ENCODE measurements at regions not wholly inside any gene's neighbourhood (a gene's known extent, or its start where the extent isn't known, plus 50 kb on each side); places are given as distances from the start of the nearest gene placed in this dataset.

DNA sequence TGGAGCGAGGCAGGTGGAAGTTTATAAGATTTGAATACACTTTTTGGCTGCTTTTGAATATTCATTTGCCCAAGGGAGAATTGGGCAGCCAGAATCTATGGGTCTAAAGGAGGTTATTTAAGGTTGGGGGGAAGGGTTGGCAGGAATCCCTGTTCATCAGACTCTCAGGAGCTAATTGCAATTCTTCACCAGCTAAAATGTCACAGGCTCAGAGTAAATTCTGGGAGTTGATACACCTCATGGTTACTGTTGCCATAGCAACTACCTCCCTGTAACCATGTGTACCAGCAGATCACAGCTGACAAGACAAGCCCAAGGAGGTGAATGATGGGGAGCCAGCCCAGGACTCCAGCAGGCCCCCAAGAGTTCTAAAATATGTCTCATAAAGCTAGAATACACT is 75.5 kb downstream of the CAMK2N1 start:
- no peak for DNase-seq (ENCODE audit: low read depth, low spot score)
- BruUV-seq (replicated peaks): no TSS peak
- in situ Hi-C loops (cut with HindIII; ENCODE audit: low pct_unique_long_range_greater_than_20kb, low sequenced_read_pairs) (no loop called here), intact Hi-C loops (cut with micrococcal nuclease; ENCODE audit: unreplicated experiment) (no loop called here)
- ATAC-seq: no peak
- Histone ChIP-seq H3K9me3 (ENCODE audit: control insufficient read depth, insufficient read depth, low read depth, low read length) (no peaks in the 10 kb centered on the region), H3K27me3 (ENCODE audit: control insufficient read depth, insufficient read depth, low read length) (no peaks in the 10 kb centered on the region), H3K4me3 (ENCODE audit: low read depth in 2 of 2, low read length in 2 of 2) (no peak overlapping the region), H3K4me1 (ENCODE audit: control insufficient read depth, insufficient read depth, low read length) (no peaks in the 10 kb centered on the region), H3K27ac (ENCODE audit: low read length) (no peak overlapping the region), H3K36me3 (ENCODE audit: control insufficient read depth, insufficient read depth, low read length) (no peaks in the 10 kb centered on the region)
- TF ChIP-seq SIN3A (IDR thresholded peaks at IDR 0.05; ENCODE audit: borderline replicate concordance, insufficient read depth, low read depth, low read length): no peak
- TF ChIP-seq, protein P1, sequence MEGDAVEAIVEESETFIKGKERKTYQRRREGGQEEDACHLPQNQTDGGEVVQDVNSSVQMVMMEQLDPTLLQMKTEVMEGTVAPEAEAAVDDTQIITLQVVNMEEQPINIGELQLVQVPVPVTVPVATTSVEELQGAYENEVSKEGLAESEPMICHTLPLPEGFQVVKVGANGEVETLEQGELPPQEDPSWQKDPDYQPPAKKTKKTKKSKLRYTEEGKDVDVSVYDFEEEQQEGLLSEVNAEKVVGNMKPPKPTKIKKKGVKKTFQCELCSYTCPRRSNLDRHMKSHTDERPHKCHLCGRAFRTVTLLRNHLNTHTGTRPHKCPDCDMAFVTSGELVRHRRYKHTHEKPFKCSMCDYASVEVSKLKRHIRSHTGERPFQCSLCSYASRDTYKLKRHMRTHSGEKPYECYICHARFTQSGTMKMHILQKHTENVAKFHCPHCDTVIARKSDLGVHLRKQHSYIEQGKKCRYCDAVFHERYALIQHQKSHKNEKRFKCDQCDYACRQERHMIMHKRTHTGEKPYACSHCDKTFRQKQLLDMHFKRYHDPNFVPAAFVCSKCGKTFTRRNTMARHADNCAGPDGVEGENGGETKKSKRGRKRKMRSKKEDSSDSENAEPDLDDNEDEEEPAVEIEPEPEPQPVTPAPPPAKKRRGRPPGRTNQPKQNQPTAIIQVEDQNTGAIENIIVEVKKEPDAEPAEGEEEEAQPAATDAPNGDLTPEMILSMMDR (IDR thresholded peaks at IDR 0.05): no peak
- TF ChIP-seq POLR2AphosphoS5 (IDR thresholded peaks at IDR 0.05; ENCODE audit: low read depth, low read length): no peak
- TF ChIP-seq TCF7L2 (IDR thresholded peaks at IDR 0.05; ENCODE audit: low read depth, low read length): no peak
- TF ChIP-seq, protein P2, sequence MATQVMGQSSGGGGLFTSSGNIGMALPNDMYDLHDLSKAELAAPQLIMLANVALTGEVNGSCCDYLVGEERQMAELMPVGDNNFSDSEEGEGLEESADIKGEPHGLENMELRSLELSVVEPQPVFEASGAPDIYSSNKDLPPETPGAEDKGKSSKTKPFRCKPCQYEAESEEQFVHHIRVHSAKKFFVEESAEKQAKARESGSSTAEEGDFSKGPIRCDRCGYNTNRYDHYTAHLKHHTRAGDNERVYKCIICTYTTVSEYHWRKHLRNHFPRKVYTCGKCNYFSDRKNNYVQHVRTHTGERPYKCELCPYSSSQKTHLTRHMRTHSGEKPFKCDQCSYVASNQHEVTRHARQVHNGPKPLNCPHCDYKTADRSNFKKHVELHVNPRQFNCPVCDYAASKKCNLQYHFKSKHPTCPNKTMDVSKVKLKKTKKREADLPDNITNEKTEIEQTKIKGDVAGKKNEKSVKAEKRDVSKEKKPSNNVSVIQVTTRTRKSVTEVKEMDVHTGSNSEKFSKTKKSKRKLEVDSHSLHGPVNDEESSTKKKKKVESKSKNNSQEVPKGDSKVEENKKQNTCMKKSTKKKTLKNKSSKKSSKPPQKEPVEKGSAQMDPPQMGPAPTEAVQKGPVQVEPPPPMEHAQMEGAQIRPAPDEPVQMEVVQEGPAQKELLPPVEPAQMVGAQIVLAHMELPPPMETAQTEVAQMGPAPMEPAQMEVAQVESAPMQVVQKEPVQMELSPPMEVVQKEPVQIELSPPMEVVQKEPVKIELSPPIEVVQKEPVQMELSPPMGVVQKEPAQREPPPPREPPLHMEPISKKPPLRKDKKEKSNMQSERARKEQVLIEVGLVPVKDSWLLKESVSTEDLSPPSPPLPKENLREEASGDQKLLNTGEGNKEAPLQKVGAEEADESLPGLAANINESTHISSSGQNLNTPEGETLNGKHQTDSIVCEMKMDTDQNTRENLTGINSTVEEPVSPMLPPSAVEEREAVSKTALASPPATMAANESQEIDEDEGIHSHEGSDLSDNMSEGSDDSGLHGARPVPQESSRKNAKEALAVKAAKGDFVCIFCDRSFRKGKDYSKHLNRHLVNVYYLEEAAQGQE (IDR thresholded peaks at IDR 0.05; ENCODE audit: insufficient read depth in 1 of 2, low read depth in 2 of 2, low read length in 1 of 2): no peak
- ChIA-PET CTCF (no interaction called here), POLR2A (no interaction called here)

DNA sequence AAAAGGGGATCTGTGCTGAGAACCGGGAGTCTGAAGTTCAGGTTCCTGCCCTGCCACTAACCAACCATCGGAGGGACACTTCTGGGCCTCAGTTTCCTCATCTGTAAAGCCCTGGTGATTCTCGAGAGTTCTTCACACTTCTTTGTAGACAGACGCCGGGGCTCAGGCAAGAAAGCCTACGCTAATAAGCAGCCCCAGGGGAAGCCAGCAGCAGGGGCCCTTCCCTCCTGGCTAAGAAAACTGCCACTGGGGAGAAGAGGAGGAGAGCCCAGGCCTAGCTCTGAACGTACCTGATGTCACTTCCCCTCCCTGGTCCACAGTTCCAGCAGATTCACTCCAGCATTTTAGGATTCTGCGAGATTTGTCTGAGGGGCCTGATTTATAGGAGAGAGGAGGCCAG is 76.0 kb downstream of the CAMK2N1 start:
- Histone ChIP-seq H3K27ac (ENCODE audit: low read length) (no peak overlapping the region), H3K4me3 (ENCODE audit: low read depth in 2 of 2, low read length in 2 of 2) (no peak overlapping the region), H3K36me3 (ENCODE audit: control insufficient read depth, insufficient read depth, low read length) (no peaks in the 10 kb centered on the region), H3K9me3 (ENCODE audit: control insufficient read depth, insufficient read depth, low read depth, low read length) (no peaks in the 10 kb centered on the region), H3K27me3 (ENCODE audit: control insufficient read depth, insufficient read depth, low read length) (no peaks in the 10 kb centered on the region), H3K4me1 (ENCODE audit: control insufficient read depth, insufficient read depth, low read length) (no peaks in the 10 kb centered on the region)
- no TSS peak for BruUV-seq (replicated peaks)
- no peak for DNase-seq (ENCODE audit: low read depth, low spot score)
- in situ Hi-C loops (cut with HindIII; ENCODE audit: low pct_unique_long_range_greater_than_20kb, low sequenced_read_pairs) (no loop called here), intact Hi-C loops (cut with micrococcal nuclease; ENCODE audit: unreplicated experiment) (no loop called here)
- TF ChIP-seq SIN3A (IDR thresholded peaks at IDR 0.05; ENCODE audit: borderline replicate concordance, insufficient read depth, low read depth, low read length): no peak
- TF ChIP-seq, protein P1 (IDR thresholded peaks at IDR 0.05): no peak
- TF ChIP-seq, protein P2 (IDR thresholded peaks at IDR 0.05; ENCODE audit: insufficient read depth in 1 of 2, low read depth in 2 of 2, low read length in 1 of 2): no peak
- no peak for TF ChIP-seq TCF7L2 (IDR thresholded peaks at IDR 0.05; ENCODE audit: low read depth, low read length)
- no peak for TF ChIP-seq POLR2AphosphoS5 (IDR thresholded peaks at IDR 0.05; ENCODE audit: low read depth, low read length)
- ChIA-PET CTCF (no interaction called here), POLR2A (no interaction called here)
- no peak for ATAC-seq

All from Panc1 (cell line).